OCI-LY1 (cell line): ENCODE measurements at regions not wholly inside any gene's neighbourhood (a gene's known extent, or its start where the extent isn't known, plus 50 kb on each side); places are given as distances from the start of the nearest gene placed in this dataset.

Experiments used
- CTCF ChIP-seq: fragments of 200-600 bp; sonication (generic), shearing (Covaris generic); IDR thresholded peaks from 2 replicates; pipeline ENCODE4 v1.5.1; 2017; ENCODE audit warnings: mild to moderate bottlenecking, antibody characterized with exemption, low read length, moderate library complexity, mixed read lengths
- EZH2 ChIP-seq: fragments of 200-600 bp; sonication (generic), shearing (Covaris generic); IDR thresholded peaks from 2 replicates; pipeline ENCODE4 v1.8.0; 2017; ENCODE audit warnings: borderline replicate concordance, mixed run types, mild to moderate bottlenecking, antibody characterized with exemption, low read length, moderate library complexity, mixed read lengths

- TF ChIP-seq CTCF (no peak), EZH2 (no peak)
These were observed 410.6 kb upstream of the ADAMTS9 start for GRCh38 chr3:65098400-65098799.
